ENCODE measurements at regions not wholly inside any gene's neighbourhood (a gene's known extent, or its start where the extent isn't known, plus 50 kb on each side); places are given as distances from the start of the nearest gene placed in this dataset.

GRCh38 chr11:31940371-31941037, 129.4 kb upstream of the PAX6 start:
- Histone ChIP-seq H3K4me3 (no peak overlapping the region), H3K27ac (no peak overlapping the region), H3K9me3 (no peaks in the 10 kb centered on the region), H3K27me3 (no peaks in the 10 kb centered on the region), H3K36me3 (no peaks in the 10 kb centered on the region), H3K4me1 (no peaks in the 10 kb centered on the region)
- intact Hi-C loops (cut with DNase I): no loop called here
- TF ChIP-seq, protein P1, sequence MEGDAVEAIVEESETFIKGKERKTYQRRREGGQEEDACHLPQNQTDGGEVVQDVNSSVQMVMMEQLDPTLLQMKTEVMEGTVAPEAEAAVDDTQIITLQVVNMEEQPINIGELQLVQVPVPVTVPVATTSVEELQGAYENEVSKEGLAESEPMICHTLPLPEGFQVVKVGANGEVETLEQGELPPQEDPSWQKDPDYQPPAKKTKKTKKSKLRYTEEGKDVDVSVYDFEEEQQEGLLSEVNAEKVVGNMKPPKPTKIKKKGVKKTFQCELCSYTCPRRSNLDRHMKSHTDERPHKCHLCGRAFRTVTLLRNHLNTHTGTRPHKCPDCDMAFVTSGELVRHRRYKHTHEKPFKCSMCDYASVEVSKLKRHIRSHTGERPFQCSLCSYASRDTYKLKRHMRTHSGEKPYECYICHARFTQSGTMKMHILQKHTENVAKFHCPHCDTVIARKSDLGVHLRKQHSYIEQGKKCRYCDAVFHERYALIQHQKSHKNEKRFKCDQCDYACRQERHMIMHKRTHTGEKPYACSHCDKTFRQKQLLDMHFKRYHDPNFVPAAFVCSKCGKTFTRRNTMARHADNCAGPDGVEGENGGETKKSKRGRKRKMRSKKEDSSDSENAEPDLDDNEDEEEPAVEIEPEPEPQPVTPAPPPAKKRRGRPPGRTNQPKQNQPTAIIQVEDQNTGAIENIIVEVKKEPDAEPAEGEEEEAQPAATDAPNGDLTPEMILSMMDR (IDR thresholded peaks at IDR 0.05): no peak
- DNase-seq (ENCODE audit: low spot score in 2 of 2): no peak

DNA sequence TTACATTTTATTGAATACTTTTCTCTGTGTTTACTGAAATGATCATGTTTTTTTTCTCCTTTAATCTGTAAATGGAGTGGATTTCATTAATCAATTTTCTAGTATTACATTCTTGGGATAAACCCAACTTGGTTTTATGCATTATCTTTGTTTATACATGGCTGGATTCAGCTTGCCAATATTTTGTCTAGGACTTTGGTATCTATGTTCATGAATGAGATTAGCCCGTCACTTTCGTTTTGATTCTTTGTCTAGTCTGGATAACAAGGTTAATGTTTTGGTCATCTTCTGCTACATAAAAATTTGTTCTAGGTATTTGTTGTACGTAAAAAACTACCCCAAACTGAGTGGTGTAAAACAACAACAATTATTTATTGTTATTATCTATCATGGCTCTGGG, 127.9 kb upstream of the PAX6 start:
- H3K4me1 ChIP-seq: no peaks in the 10 kb centered on the region
- H3K27me3 ChIP-seq: no peaks in the 10 kb centered on the region
- TF ChIP-seq, protein P1 (IDR thresholded peaks at IDR 0.05): no peak
- intact Hi-C loops (cut with DNase I): no loop called here
- H3K36me3 ChIP-seq: no peaks in the 10 kb centered on the region
- H3K27ac ChIP-seq: no peak overlapping the region
- no peak for DNase-seq (ENCODE audit: low spot score in 2 of 2)
- H3K9me3 ChIP-seq: no peaks in the 10 kb centered on the region
- no peak overlapping the region for H3K4me3 ChIP-seq

GRCh38 chr11:31936312-31936711, 125.2 kb upstream of the PAX6 start:
- H3K9me3 ChIP-seq: no peaks in the 10 kb centered on the region
- DNase-seq (ENCODE audit: low spot score in 2 of 2): no peak
- H3K27ac ChIP-seq: no peak overlapping the region
- no peaks in the 10 kb centered on the region for H3K27me3 ChIP-seq
- no peak overlapping the region for H3K4me3 ChIP-seq
- H3K4me1 ChIP-seq: no peaks in the 10 kb centered on the region
- no peaks in the 10 kb centered on the region for H3K36me3 ChIP-seq
- intact Hi-C loops (cut with DNase I): no loop called here
- TF ChIP-seq, protein P1 (IDR thresholded peaks at IDR 0.05): no peak

- H3K9me3 ChIP-seq: no peaks in the 10 kb centered on the region
- H3K27ac ChIP-seq: no peak overlapping the region
- intact Hi-C loops (cut with DNase I): no loop called here
- no peak for DNase-seq (ENCODE audit: low spot score in 2 of 2)
- no peak overlapping the region for H3K4me3 ChIP-seq
- H3K4me1 ChIP-seq: no peaks in the 10 kb centered on the region
- TF ChIP-seq, protein P1 (IDR thresholded peaks at IDR 0.05): no peak
- H3K36me3 ChIP-seq: no peaks in the 10 kb centered on the region
- no peaks in the 10 kb centered on the region for H3K27me3 ChIP-seq
Observed at GRCh38 chr11:31932879-31933278, 121.8 kb upstream of the PAX6 start.

DNA sequence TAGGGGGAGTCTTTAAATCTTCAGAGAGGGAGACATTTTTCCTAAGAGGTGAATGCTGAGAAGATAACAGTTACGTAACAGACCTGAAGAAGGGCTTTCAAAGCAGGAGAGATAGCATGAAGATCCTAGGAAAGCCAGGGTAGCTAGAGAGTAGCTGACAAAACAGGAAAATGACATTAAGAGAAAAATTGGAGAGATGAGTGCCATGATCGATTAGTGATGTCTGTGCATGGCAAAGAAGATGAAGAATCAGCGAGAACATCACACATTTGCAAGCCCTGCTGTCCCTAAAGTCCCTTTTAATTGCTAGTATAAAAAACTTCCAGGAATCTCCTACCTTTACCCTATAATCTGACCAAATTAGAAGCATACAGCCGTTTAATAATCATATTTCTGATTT, 116.9 kb upstream of the PAX6 start:
- no peaks in the 10 kb centered on the region for H3K27me3 ChIP-seq
- no peak overlapping the region for H3K27ac ChIP-seq
- DNase-seq (ENCODE audit: low spot score in 2 of 2): no peak
- intact Hi-C loops (cut with DNase I): no loop called here
- TF ChIP-seq, protein P1 (IDR thresholded peaks at IDR 0.05): no peak
- no peaks in the 10 kb centered on the region for H3K36me3 ChIP-seq
- no peaks in the 10 kb centered on the region for H3K4me1 ChIP-seq
- no peak overlapping the region for H3K4me3 ChIP-seq
- H3K9me3 ChIP-seq: no peaks in the 10 kb centered on the region

All from ascending aorta (tissue), 2 donors.